H1 (cell line): ENCODE measurements at regions not wholly inside any gene's neighbourhood (a gene's known extent, or its start where the extent isn't known, plus 50 kb on each side); places are given as distances from the start of the nearest gene placed in this dataset.

ENCODE experiments used
- CTCF ChIA-PET: fragments of 300-600 bp; sonication (Branson Sonifier 250); formaldehyde crosslinking; loops from one replicate; lab custom pipeline; 2021; ENCODE audit not compliant: partially characterized antibody; lab: Charles Lee
- POLR2A ChIA-PET: fragments of 300-600 bp; sonication (Branson Sonifier 250); formaldehyde crosslinking; loops from one replicate; lab custom pipeline; 2021; ENCODE audit warnings: inconsistent platforms; ENCODE audit not compliant: partially characterized antibody; lab: Charles Lee
- DNase-seq, 2 experiments: peaks; one replicate each; pipeline versions ENCODE4 v3.0.0 to v3.0.0-alpha.2; 2010 to 2022; ENCODE audit warnings: low spot score in 2 of 2, low read depth in 1 of 2, mixed read lengths in 1 of 2
- FAIRE-seq: peaks from 2 replicates; lab custom pipeline; 2011; peaks lifted over from hg19 to GRCh38; lab: Jason Lieb, UNC
- H2AFZ ChIP-seq: 2 replicates; pipeline ENCODE4 v1.8.1; 2012; ENCODE audit warnings: low read length, inconsistent platforms
- H2AK5ac ChIP-seq: 2 replicates; pipeline ENCODE4 v1.6.1; 2013; ENCODE audit warnings: low read depth, low read length
- H2BK120ac ChIP-seq: replicated peaks from 2 replicates; pipeline ENCODE3; 2013; ENCODE audit warnings: low read depth, low read length, inconsistent platforms
- H2BK12ac ChIP-seq: 2 replicates; pipeline ENCODE4 v1.6.1; 2013; ENCODE audit warnings: low read depth, low read length
- H2BK15ac ChIP-seq: 2 replicates; pipeline ENCODE4 v1.6.1; 2013; ENCODE audit warnings: low read length
- H2BK20ac ChIP-seq: 2 replicates; pipeline ENCODE4 v1.6.1; 2013; ENCODE audit warnings: low read length
- H2BK5ac ChIP-seq: 2 replicates; pipeline ENCODE4 v1.6.1; 2013; ENCODE audit warnings: low read depth, low read length
- H3K14ac ChIP-seq: 2 replicates; pipeline ENCODE4 v1.6.1; 2013; ENCODE audit warnings: inconsistent platforms; ENCODE audit not compliant: insufficient read length
- H3K18ac ChIP-seq: 2 replicates; pipeline ENCODE4 v1.6.1; 2013; ENCODE audit warnings: low read length; ENCODE audit errors: extremely low read depth
- H3K23ac ChIP-seq: 2 replicates; pipeline ENCODE4 v1.6.1; 2013; ENCODE audit warnings: inconsistent platforms; ENCODE audit not compliant: insufficient read length
- H3K23me2 ChIP-seq: 2 replicates; pipeline ENCODE4 v1.6.1; 2013; ENCODE audit warnings: low read depth, low read length
- H3K27ac ChIP-seq: 2 replicates; pipeline ENCODE4 v1.6.1; 2011; ENCODE audit warnings: low read depth, low read length, inconsistent platforms
- H3K27me3 ChIP-seq, 4 experiments: replicated peaks in 1 of 4; 1 replicate in 1 of 4; 2 replicates in 3 of 4; pipeline versions ENCODE4 v1.6.1 to v1.8.1; 2011 to 2013; ENCODE audit warnings: low read length in 3 of 4, mild to moderate bottlenecking in 3 of 4, inconsistent platforms in 2 of 4, mixed read lengths in 2 of 4, moderate library complexity in 1 of 4; ENCODE audit not compliant: control insufficient read depth in 3 of 4, insufficient read depth in 3 of 4; ENCODE audit errors: extremely low read depth in 1 of 4
- H3K36me3 ChIP-seq, 4 experiments: 2 replicates each; pipeline versions ENCODE4 v1.6.1 to v1.8.1; 2011 to 2013; ENCODE audit warnings: mild to moderate bottlenecking in 4 of 4, low read length in 3 of 4, moderate library complexity in 2 of 4, control low read depth in 1 of 4, inconsistent platforms in 1 of 4; ENCODE audit not compliant: insufficient read depth in 4 of 4, control insufficient read depth in 2 of 4
- H3K4ac ChIP-seq: replicated peaks from 2 replicates; pipeline ENCODE3; 2013; ENCODE audit warnings: low read length, low read depth, mixed read lengths, inconsistent platforms; ENCODE audit not compliant: insufficient read length
- H3K4me1 ChIP-seq, 4 experiments: replicated peaks in 1 of 4; 1 replicate in 1 of 4; 2 replicates in 3 of 4; pipeline versions ENCODE4 v1.6.1 to v1.8.1; 2011 to 2013; ENCODE audit warnings: low read length in 3 of 4, inconsistent platforms in 2 of 4, mixed read lengths in 1 of 4; ENCODE audit not compliant: insufficient read depth in 4 of 4, control insufficient read depth in 3 of 4
- H3K4me2 ChIP-seq, 2 experiments: 2 replicates each; pipeline versions ENCODE4 v1.6.1 to v1.8.1; 2011 to 2013; ENCODE audit warnings: low read depth in 2 of 2, low read length in 2 of 2, control low read depth in 1 of 2, inconsistent platforms in 1 of 2, mild to moderate bottlenecking in 1 of 2; ENCODE audit not compliant: insufficient read depth in 1 of 2
- H3K4me3 ChIP-seq, 4 experiments: fragments of 200-600, 300-600 bp in 1 of 4; sonication (generic), shearing (Covaris generic), sonication (Bioruptor Twin) in 1 of 4; 2 replicates each; pipeline versions ENCODE4 v1.5.1 to v1.8.1; 2011 to 2016; ENCODE audit warnings: low read length in 4 of 4, low read depth in 3 of 4, control low read depth in 2 of 4, inconsistent platforms in 2 of 4, mild to moderate bottlenecking in 2 of 4, mixed read lengths in 1 of 4, moderate library complexity in 1 of 4; ENCODE audit not compliant: insufficient read depth in 2 of 4; ENCODE audit errors: extremely low read depth in 1 of 4
- H3K56ac ChIP-seq: replicated peaks from 2 replicates; pipeline ENCODE3; 2013; ENCODE audit warnings: low read depth, mild to moderate bottlenecking, mixed read lengths, low read length, inconsistent platforms; ENCODE audit not compliant: insufficient read length
- H3K79me1 ChIP-seq: 2 replicates; pipeline ENCODE4 v1.6.1; 2013; ENCODE audit warnings: low read depth, low read length, control low read depth
- H3K79me2 ChIP-seq, 2 experiments: 2 replicates each; pipeline versions ENCODE4 v1.6.1 to v1.8.1; 2012 to 2013; ENCODE audit warnings: low read length in 2 of 2, mild to moderate bottlenecking in 2 of 2, inconsistent platforms in 1 of 2; ENCODE audit not compliant: insufficient read depth in 2 of 2, control insufficient read depth in 1 of 2
- H3K9ac ChIP-seq, 4 experiments: replicated peaks in 1 of 4; 1 replicate in 1 of 4; 2 replicates in 3 of 4; pipeline versions ENCODE4 v1.6.1 to v1.8.1; 2011 to 2013; ENCODE audit warnings: low read depth in 3 of 4, low read length in 3 of 4, control low read depth in 2 of 4, mild to moderate bottlenecking in 2 of 4, moderate library complexity in 2 of 4, inconsistent platforms in 1 of 4; ENCODE audit errors: extremely low read depth in 1 of 4
- H3K9me3 ChIP-seq, 2 experiments: 2 replicates each; pipeline versions ENCODE4 v1.6.1 to v1.8.1; 2012 to 2013; ENCODE audit warnings: mild to moderate bottlenecking in 2 of 2, moderate library complexity in 2 of 2, control low read depth in 1 of 2, inconsistent platforms in 1 of 2, low read depth in 1 of 2, low read length in 1 of 2, mixed read lengths in 1 of 2; ENCODE audit not compliant: insufficient read depth in 2 of 2
- H4K20me1 ChIP-seq, 2 experiments: replicated peaks in 1 of 2; 2 replicates each; pipeline versions ENCODE3 to v1.8.1; 2011 to 2013; ENCODE audit warnings: inconsistent platforms in 2 of 2, low read length in 2 of 2, mild to moderate bottlenecking in 1 of 2; ENCODE audit not compliant: insufficient read depth in 2 of 2, control insufficient read depth in 1 of 2
- H4K5ac ChIP-seq: 2 replicates; pipeline ENCODE4 v1.6.1; 2013; ENCODE audit warnings: low read length, low read depth, mixed read lengths, inconsistent platforms; ENCODE audit not compliant: insufficient read length
- H4K8ac ChIP-seq: 2 replicates; pipeline ENCODE4 v1.8.0; 2013; ENCODE audit warnings: mild to moderate bottlenecking, moderate library complexity, low read length, inconsistent platforms; ENCODE audit not compliant: insufficient read depth; ENCODE audit errors: extremely low read depth
- H4K91ac ChIP-seq: replicated peaks from 2 replicates; pipeline ENCODE3; 2013; ENCODE audit warnings: low read length, mixed read lengths, inconsistent platforms; ENCODE audit not compliant: insufficient read length
- FOSL1 ChIP-seq: IDR thresholded peaks from 2 replicates; pipeline ENCODE4 v1.6.1; 2011; ENCODE audit warnings: mild to moderate bottlenecking, low read depth, low read length, moderate library complexity; ENCODE audit not compliant: insufficient read depth
- HDAC6 ChIP-seq: IDR thresholded peaks from one replicate; pipeline ENCODE4 v1.7.1; 2012; ENCODE audit warnings: low read depth, mild to moderate bottlenecking, inconsistent platforms, low read length, moderate library complexity
- KDM1A ChIP-seq: fragments of 200-600, 300-600 bp; sonication (generic); IDR thresholded peaks from 2 replicates; pipeline ENCODE4 v1.7.1; 2016; ENCODE audit warnings: mild to moderate bottlenecking, low read length, borderline replicate concordance
- POU5F1 ChIP-seq: IDR thresholded peaks from 2 replicates; pipeline ENCODE4 v1.6.1; 2011; ENCODE audit warnings: low read depth, mild to moderate bottlenecking, low read length, moderate library complexity
- SIX5 ChIP-seq: IDR thresholded peaks from 2 replicates; pipeline ENCODE4 v1.6.1; 2011; ENCODE audit warnings: mild to moderate bottlenecking, low read depth, low read length
- SRF ChIP-seq: IDR thresholded peaks from 2 replicates; pipeline ENCODE4 v1.6.1; 2011; ENCODE audit warnings: mild to moderate bottlenecking, low read depth, low read length, moderate library complexity
- WGBS, 2 experiments: shearing (Covaris generic) in 1 of 2; methylation state at CpG; one replicate each; pipeline versions ENCODE4 v1.1.6 to v1.1.7; 2013 to 2015; ENCODE audit warnings: low lambda C conversion rate in 2 of 2, mixed read lengths in 2 of 2, inconsistent platforms in 1 of 2, low coverage in 1 of 2, missing lambda C conversion rate in 1 of 2; ENCODE audit not compliant: insufficient replicate concordance in 2 of 2, insufficient coverage in 1 of 2, insufficient read length in 1 of 2; ENCODE audit errors: extremely low coverage in 1 of 2, missing lambda C conversion rate in 1 of 2; 5-methylcytosine and 5-hydroxymethylcytosine counted together
- TF ChIP-seq, protein P1 (sequence below): IDR thresholded peaks from 2 replicates; pipeline ENCODE4 v1.6.1; 2012; ENCODE audit warnings: inconsistent platforms

DNA sequence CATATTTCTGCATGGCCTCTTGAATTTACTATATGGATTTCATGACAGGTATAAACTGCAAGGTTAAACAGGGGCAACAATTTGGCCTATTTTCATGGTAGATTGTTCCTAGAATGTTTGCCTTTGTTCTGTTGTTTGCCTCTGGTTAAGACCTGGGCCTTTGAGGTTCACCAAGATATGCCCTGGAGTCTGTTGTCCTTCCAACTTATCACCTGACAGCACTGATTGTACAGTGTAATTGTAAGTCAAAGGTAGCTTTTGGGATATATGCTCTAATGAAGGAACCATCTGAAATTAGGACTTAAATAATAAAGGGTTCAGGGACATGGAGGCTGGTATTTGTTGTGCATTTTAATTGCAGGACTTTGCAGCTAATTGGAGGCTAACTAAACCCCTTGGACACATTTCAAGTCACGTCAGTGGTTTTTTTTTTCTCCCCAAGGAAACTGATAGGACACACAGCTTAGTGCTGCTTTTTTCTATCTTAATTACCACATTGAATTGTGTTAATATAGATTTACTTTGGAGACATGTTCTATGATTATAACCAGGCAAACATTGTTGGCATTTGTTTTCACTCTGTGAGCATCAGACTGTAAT is 771.2 kb upstream of the LINC00305 start:
- H4K8ac ChIP-seq: no peak overlapping the region
- H3K27me3 ChIP-seq: no peaks in the 10 kb centered on the region
- no peak for TF ChIP-seq FOSL1
- no peak for TF ChIP-seq POU5F1
- TF ChIP-seq KDM1A: no peak
- TF ChIP-seq SRF: no peak
- TF ChIP-seq HDAC6: no peak
- no peak for TF ChIP-seq SIX5
- TF ChIP-seq, protein P1, sequence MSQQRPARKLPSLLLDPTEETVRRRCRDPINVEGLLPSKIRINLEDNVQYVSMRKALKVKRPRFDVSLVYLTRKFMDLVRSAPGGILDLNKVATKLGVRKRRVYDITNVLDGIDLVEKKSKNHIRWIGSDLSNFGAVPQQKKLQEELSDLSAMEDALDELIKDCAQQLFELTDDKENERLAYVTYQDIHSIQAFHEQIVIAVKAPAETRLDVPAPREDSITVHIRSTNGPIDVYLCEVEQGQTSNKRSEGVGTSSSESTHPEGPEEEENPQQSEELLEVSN: no peak
- TF ChIP-seq, all 59 proteins: peak for 0
- Histone ChIP-seq H3K9ac (no peak overlapping the region), H2AK5ac (no peak overlapping the region), H3K27ac (no peak overlapping the region), H2BK120ac (no peak overlapping the region), H2BK5ac (no peak overlapping the region), H3K23ac (no peak overlapping the region), H4K91ac (no peak overlapping the region), H3K4me3 (no peak overlapping the region), H3K79me2 (no peaks in the 10 kb centered on the region), H3K36me3 (no peaks in the 10 kb centered on the region), H4K20me1 (peaks cover 0 to 1% of the 10 kb centered on the region in 2 experiments), H2BK15ac (no peak overlapping the region), H3K4ac (no peak overlapping the region), H4K5ac (no peak overlapping the region), H3K56ac (no peak overlapping the region), H2BK12ac (no peak overlapping the region), H2BK20ac (no peak overlapping the region), H3K9me3 (no peaks in the 10 kb centered on the region), H3K4me2 (no peak overlapping the region), H3K79me1 (no peaks in the 10 kb centered on the region), H3K23me2 (no peaks in the 10 kb centered on the region), H3K18ac (no peak overlapping the region), H3K4me1 (no peaks in the 10 kb centered on the region), H2AFZ (no peak overlapping the region), H3K14ac (no peak overlapping the region)
- no peak for DNase-seq
- 100% methylated on average over 1 of the region's 1 CpG; no CpG with 5 or more reads in 1 of the 2 experiments for WGBS, 2 experiments
- POLR2A ChIA-PET: no interaction called here
- CTCF ChIA-PET: no interaction called here
- no peak for FAIRE-seq
